ENCODE measurements at regions not wholly inside any gene's neighbourhood (a gene's known extent, or its start where the extent isn't known, plus 50 kb on each side); places are given as distances from the start of the nearest gene placed in this dataset.

- POLR2A ChIA-PET, result no interaction called here
- Histone ChIP-seq H3K4me3 (ENCODE audit: low read depth, low read length) (no peak overlapping the region), H3K27me3 (ENCODE audit: control insufficient read depth, insufficient read depth, low read length) (no peaks in the 10 kb centered on the region), H3K36me3 (ENCODE audit: control insufficient read depth, insufficient read depth, low read length) (no peaks in the 10 kb centered on the region)
- CTCF ChIA-PET, result no interaction called here
- no peak for DNase-seq (ENCODE audit: low read depth)
- TF ChIP-seq CTCF (IDR thresholded peaks at IDR 0.05; ENCODE audit: insufficient read depth, low read depth, low read length), result no peak
Observed at GRCh38 chr5:135657536-135658305, 78.9 kb upstream of the CXCL14 start.

- H3K4me3 ChIP-seq (ENCODE audit: low read depth, low read length), result no peak overlapping the region
- no peaks in the 10 kb centered on the region for H3K27me3 ChIP-seq (ENCODE audit: control insufficient read depth, insufficient read depth, low read length)
- H3K36me3 ChIP-seq (ENCODE audit: control insufficient read depth, insufficient read depth, low read length), result no peaks in the 10 kb centered on the region
- no peak for TF ChIP-seq CTCF (IDR thresholded peaks at IDR 0.05; ENCODE audit: insufficient read depth, low read depth, low read length)
- ChIA-PET POLR2A (no interaction called here), CTCF (no interaction called here)
- no peak for DNase-seq (ENCODE audit: low read depth)
Observed at GRCh38 chr5:135655468-135655815, 76.7 kb upstream of the CXCL14 start.

GRCh38 chr5:135654761-135655467 lies 76.1 kb upstream of the CXCL14 start:
- TF ChIP-seq CTCF (IDR thresholded peaks at IDR 0.05; ENCODE audit: insufficient read depth, low read depth, low read length), result no peak
- POLR2A ChIA-PET, result no interaction called here
- H3K4me3 ChIP-seq (ENCODE audit: low read depth, low read length), result no peak overlapping the region
- H3K36me3 ChIP-seq (ENCODE audit: control insufficient read depth, insufficient read depth, low read length), result no peaks in the 10 kb centered on the region
- DNase-seq (ENCODE audit: low read depth), result no peak
- CTCF ChIA-PET, result no interaction called here
- no peaks in the 10 kb centered on the region for H3K27me3 ChIP-seq (ENCODE audit: control insufficient read depth, insufficient read depth, low read length)

GRCh38 chr5:135651156-135651555 lies 72.4 kb upstream of the CXCL14 start:
- Histone ChIP-seq H3K36me3 (ENCODE audit: control insufficient read depth, insufficient read depth, low read length) (no peaks in the 10 kb centered on the region), H3K27me3 (ENCODE audit: control insufficient read depth, insufficient read depth, low read length) (no peaks in the 10 kb centered on the region), H3K4me3 (ENCODE audit: low read depth, low read length) (no peak overlapping the region)
- ChIA-PET CTCF (no interaction called here), POLR2A (no interaction called here)
- no peak for TF ChIP-seq CTCF (IDR thresholded peaks at IDR 0.05; ENCODE audit: insufficient read depth, low read depth, low read length)
- no peak for DNase-seq (ENCODE audit: low read depth)

DNA sequence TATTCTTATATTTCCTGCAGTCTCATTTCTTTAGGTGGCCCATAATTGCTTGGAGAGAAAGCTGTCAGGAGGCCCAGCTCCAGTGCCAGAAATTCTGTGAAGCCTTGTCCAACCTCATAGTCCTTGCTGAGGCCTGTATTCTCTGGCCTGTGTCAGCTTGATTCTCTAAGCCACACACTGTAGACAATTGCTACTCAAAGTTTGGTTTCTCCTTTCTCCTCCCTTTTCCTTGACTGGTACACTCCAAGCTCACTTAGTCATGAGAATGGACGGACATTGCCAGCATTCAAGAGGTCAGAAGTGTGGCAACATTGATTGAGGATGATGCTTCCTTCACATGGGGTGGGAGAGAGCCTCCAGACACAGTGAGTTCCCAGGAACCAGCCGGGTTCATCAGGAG lies 71.3 kb upstream of the CXCL14 start:
- H3K27me3 ChIP-seq (ENCODE audit: control insufficient read depth, insufficient read depth, low read length), result no peaks in the 10 kb centered on the region
- POLR2A ChIA-PET, result no interaction called here
- no peak for TF ChIP-seq CTCF (IDR thresholded peaks at IDR 0.05; ENCODE audit: insufficient read depth, low read depth, low read length)
- CTCF ChIA-PET, result no interaction called here
- no peak for DNase-seq (ENCODE audit: low read depth)
- H3K4me3 ChIP-seq (ENCODE audit: low read depth, low read length), result no peak overlapping the region
- no peaks in the 10 kb centered on the region for H3K36me3 ChIP-seq (ENCODE audit: control insufficient read depth, insufficient read depth, low read length)
